ENCODE measurements at regions not wholly inside any gene's neighbourhood (a gene's known extent, or its start where the extent isn't known, plus 50 kb on each side); places are given as distances from the start of the nearest gene placed in this dataset.

GRCh38 chr6:125662296-125662695, 87.1 kb upstream of the HEY2 start:
- no peak for DNase-seq

GRCh38 chr6:125665295-125665814, 84.1 kb upstream of the HEY2 start:
- no peak for DNase-seq

- DNase-seq = no peak
These were observed 82.1 kb upstream of the HEY2 start for GRCh38 chr6:125667326-125667725.

- no peak for DNase-seq
These were observed 81.4 kb upstream of the HEY2 start for GRCh38 chr6:125668071-125668470.

- no peak for DNase-seq
These were observed 78.9 kb upstream of the HEY2 start for GRCh38 chr6:125670568-125670967.

- no peak for DNase-seq
These were observed 78.1 kb upstream of the HEY2 start for GRCh38 chr6:125671323-125671722.

- no peak for DNase-seq
These were observed 75.2 kb upstream of the HEY2 start for GRCh38 chr6:125674230-125674629.

GRCh38 chr6:125678601-125679000, 70.8 kb upstream of the HEY2 start:
- no peak for DNase-seq

GRCh38 chr6:125679128-125679527, 70.3 kb upstream of the HEY2 start:
- DNase-seq = no peak

GRCh38 chr6:125679651-125680050, 69.8 kb upstream of the HEY2 start:
- DNase-seq = no peak

- no peak for DNase-seq
These were observed 66.5 kb upstream of the HEY2 start for GRCh38 chr6:125682939-125683338.

- DNase-seq = no peak
These were observed 61.3 kb upstream of the HEY2 start for GRCh38 chr6:125688138-125688537.

GRCh38 chr6:125693480-125693879, 56.0 kb upstream of the HEY2 start:
- DNase-seq = no peak

- no peak for DNase-seq
These were observed 49.8 kb upstream of the HEY2 start for GRCh38 chr6:125699591-125699990.
